ENCODE measurements at regions not wholly inside any gene's neighbourhood (a gene's known extent, or its start where the extent isn't known, plus 50 kb on each side); places are given as distances from the start of the nearest gene placed in this dataset.

GRCh38 chr2:16015903-16016265, 75.5 kb downstream of the MYCN start:
- intact Hi-C loops (cut with DNase I) = no loop called here
- WGBS, 2 donors = 28 to 42% methylated on average over 2 of the region's 2 CpGs

DNA sequence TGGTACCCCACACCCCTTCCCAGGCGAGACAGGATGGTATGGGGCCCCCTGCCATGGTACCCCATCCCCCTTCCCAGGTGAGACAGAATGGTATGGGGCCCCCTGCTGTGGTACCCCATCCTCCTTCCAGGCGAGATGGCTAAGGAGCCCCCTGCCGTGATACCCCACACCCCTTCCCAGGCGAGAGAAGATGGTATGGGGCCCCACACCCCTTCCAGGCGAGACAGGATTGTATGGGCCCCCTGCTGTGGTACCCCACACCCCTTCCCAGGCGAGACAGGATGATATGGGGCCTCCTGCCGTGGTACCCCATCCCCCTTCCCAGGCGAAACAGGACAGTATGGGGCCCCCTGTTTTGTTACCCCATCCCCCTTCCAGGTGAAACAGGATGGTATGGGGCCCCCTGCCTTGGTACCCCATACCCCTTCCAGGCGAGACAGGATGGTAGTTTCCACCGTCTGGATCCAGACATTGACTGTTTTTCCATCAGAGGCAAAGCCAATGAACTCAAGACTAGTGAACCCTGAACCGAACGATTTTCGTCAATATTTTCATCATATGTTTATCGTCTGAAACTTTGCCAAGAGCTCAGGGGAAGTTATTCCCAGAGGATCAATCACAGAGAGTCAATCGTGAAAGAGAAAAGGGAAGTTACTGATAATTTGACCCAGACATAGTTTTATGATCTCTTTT, 75.0 kb downstream of the MYCN start:
- Histone ChIP-seq H3K4me3 (no peak overlapping the region), H3K9me3 (no peaks in the 10 kb centered on the region), H3K27me3 (peaks cover 0 to 72% (median 0%) of the 10 kb centered on the region in 4 donors), H3K36me3 (no peaks in the 10 kb centered on the region), H3K4me1 (peaks cover 3 to 42% (median 8%) of the 10 kb centered on the region in 3 donors), H3K27ac (no peak overlapping the region)
- WGBS, 2 donors = 67 to 73% methylated on average over 7 to 9 of the region's 15 CpGs
- intact Hi-C loops (cut with DNase I) = no loop called here
- TF ChIP-seq POLR2A (IDR thresholded peaks at IDR 0.05) = no peak
- TF ChIP-seq, protein P1, sequence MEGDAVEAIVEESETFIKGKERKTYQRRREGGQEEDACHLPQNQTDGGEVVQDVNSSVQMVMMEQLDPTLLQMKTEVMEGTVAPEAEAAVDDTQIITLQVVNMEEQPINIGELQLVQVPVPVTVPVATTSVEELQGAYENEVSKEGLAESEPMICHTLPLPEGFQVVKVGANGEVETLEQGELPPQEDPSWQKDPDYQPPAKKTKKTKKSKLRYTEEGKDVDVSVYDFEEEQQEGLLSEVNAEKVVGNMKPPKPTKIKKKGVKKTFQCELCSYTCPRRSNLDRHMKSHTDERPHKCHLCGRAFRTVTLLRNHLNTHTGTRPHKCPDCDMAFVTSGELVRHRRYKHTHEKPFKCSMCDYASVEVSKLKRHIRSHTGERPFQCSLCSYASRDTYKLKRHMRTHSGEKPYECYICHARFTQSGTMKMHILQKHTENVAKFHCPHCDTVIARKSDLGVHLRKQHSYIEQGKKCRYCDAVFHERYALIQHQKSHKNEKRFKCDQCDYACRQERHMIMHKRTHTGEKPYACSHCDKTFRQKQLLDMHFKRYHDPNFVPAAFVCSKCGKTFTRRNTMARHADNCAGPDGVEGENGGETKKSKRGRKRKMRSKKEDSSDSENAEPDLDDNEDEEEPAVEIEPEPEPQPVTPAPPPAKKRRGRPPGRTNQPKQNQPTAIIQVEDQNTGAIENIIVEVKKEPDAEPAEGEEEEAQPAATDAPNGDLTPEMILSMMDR (IDR thresholded peaks at IDR 0.05) = no peak
- DNase-seq = no peak

More at GRCh38 chr2:16015903-16016265, 75.5 kb downstream of the MYCN start:
- Histone ChIP-seq H3K4me3 (no peak overlapping the region), H3K27me3 (peaks cover 0 to 67% (median 0%) of the 10 kb centered on the region in 4 donors), H3K9me3 (no peaks in the 10 kb centered on the region), H3K4me1 (peaks cover 3 to 42% (median 8%) of the 10 kb centered on the region in 3 donors), H3K36me3 (no peaks in the 10 kb centered on the region), H3K27ac (no peak overlapping the region)
- TF ChIP-seq, protein P1 (IDR thresholded peaks at IDR 0.05) = no peak
- TF ChIP-seq POLR2A (IDR thresholded peaks at IDR 0.05) = no peak
- no peak for DNase-seq

DNA sequence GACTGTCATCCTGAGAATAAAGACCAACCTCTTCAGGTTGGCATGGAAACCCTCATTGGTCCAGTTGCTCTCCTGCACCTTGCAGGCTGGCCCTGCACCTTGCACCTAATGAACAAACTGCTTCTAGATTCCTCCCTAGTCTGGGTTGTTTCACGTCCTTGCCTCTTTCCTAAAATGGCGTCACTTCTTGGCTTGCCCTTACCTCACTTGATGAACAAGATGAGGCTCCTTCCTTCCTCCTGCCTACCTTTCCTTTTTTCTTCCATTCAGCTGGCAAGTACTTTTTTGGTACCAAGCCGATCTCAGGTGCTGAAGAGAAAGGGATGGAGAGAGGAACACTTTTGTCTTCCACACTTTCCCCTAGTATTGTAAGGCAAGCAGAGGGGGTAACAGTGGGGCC, 74.5 kb downstream of the MYCN start:
- Histone ChIP-seq H3K27me3 (peaks cover 0 to 75% (median 0%) of the 10 kb centered on the region in 4 donors), H3K4me3 (no peak overlapping the region), H3K27ac (no peak overlapping the region), H3K36me3 (no peaks in the 10 kb centered on the region), H3K4me1 (peaks cover 3 to 42% (median 8%) of the 10 kb centered on the region in 3 donors), H3K9me3 (no peaks in the 10 kb centered on the region)
- no peak for DNase-seq
- 75 to 84% methylated on average over 3 of the region's 3 CpGs for WGBS, 2 donors
- TF ChIP-seq, protein P1 (IDR thresholded peaks at IDR 0.05) = no peak
- no peak for TF ChIP-seq POLR2A (IDR thresholded peaks at IDR 0.05)
- intact Hi-C loops (cut with DNase I) = no loop called here

GRCh38 chr2:16014041-16014787, 73.9 kb downstream of the MYCN start:
- Histone ChIP-seq H3K27me3 (peaks cover 0 to 81% (median 0%) of the 10 kb centered on the region in 4 donors), H3K36me3 (no peaks in the 10 kb centered on the region), H3K4me3 (peak overlapping the region in 1 of 4 donors; percentile 8), H3K27ac (no peak overlapping the region), H3K4me1 (peaks cover 3 to 42% (median 8%) of the 10 kb centered on the region in 3 donors), H3K9me3 (no peaks in the 10 kb centered on the region)
- TF ChIP-seq, protein P1 (IDR thresholded peaks at IDR 0.05) = no peak
- no peak for TF ChIP-seq POLR2A (IDR thresholded peaks at IDR 0.05)
- intact Hi-C loops (cut with DNase I) = no loop called here
- no peak for DNase-seq
- 23 to 45% methylated on average over 27 to 29 of the region's 32 CpGs for WGBS, 2 donors

GRCh38 chr2:16013359-16013911, 73.1 kb downstream of the MYCN start:
- peaks cover 0 to 85% (median 0%) of the 10 kb centered on the region in 4 donors for H3K27me3 ChIP-seq
- no peak overlapping the region for H3K27ac ChIP-seq
- peak overlapping the region in 1 of 4 donors; percentile 29 for H3K4me3 ChIP-seq
- WGBS, 2 donors = 32% methylated on average over 11 to 15 of the region's 20 CpGs
- peaks cover 3 to 42% (median 8%) of the 10 kb centered on the region in 3 donors for H3K4me1 ChIP-seq
- no peak for TF ChIP-seq POLR2A (IDR thresholded peaks at IDR 0.05)
- TF ChIP-seq, protein P1 (IDR thresholded peaks at IDR 0.05) = no peak
- H3K9me3 ChIP-seq = no peaks in the 10 kb centered on the region
- intact Hi-C loops (cut with DNase I) = no loop called here
- no peak for DNase-seq
- H3K36me3 ChIP-seq = no peaks in the 10 kb centered on the region
